ENCODE measurements at regions not wholly inside any gene's neighbourhood (a gene's known extent, or its start where the extent isn't known, plus 50 kb on each side); places are given as distances from the start of the nearest gene placed in this dataset.

GRCh38 chr2:196498962-196499361 lies 140.6 kb upstream of the CCDC150 start:
- TF ChIP-seq CTCF (IDR thresholded peaks at IDR 0.05; ENCODE audit: insufficient read depth, low read depth, low read length): no peak
- TF ChIP-seq EZH2 (IDR thresholded peaks at IDR 0.05; ENCODE audit: insufficient read depth, low read length): no peak
